SU-DHL-6 (cell line): ENCODE measurements at regions not wholly inside any gene's neighbourhood (a gene's known extent, or its start where the extent isn't known, plus 50 kb on each side); places are given as distances from the start of the nearest gene placed in this dataset.

Source experiments
- CTCF ChIP-seq: fragments of 200-600 bp; sonication (generic); IDR thresholded peaks from one replicate; pipeline ENCODE4 v1.5.1; 2017; ENCODE audit warnings: antibody characterized with exemption, mild to moderate bottlenecking, low read length, moderate library complexity; ENCODE audit not compliant: insufficient read depth, poor library complexity, severe bottlenecking
- EZH2phosphoT487 ChIP-seq: fragments of 200-600 bp; sonication (generic), shearing (Covaris generic); conservative IDR thresholded peaks from 2 replicates; pipeline ENCODE4 v1.6.1; 2018; ENCODE audit warnings: mild to moderate bottlenecking, antibody characterized with exemption, low read length, moderate library complexity, mixed read lengths

- TF ChIP-seq CTCF (no peak), EZH2phosphoT487 (no peak)
Observed at GRCh38 chr13:21289475-21289874, 113.0 kb downstream of the MRPL57 start.
